ENCODE measurements at regions not wholly inside any gene's neighbourhood (a gene's known extent, or its start where the extent isn't known, plus 50 kb on each side); places are given as distances from the start of the nearest gene placed in this dataset.
"Not testable (repeated sequence)": the region's sequence is repeated elsewhere in the genome, so short reads cannot be mapped to it uniquely, and the experiment has no call there.

- no peak for DNase-seq (ENCODE audit: low read depth)
These were observed 1356.6 kb downstream of the SLITRK5 start for GRCh38 chr13:89027694-89028306.

GRCh38 chr13:89029062-89029461, 1357.9 kb downstream of the SLITRK5 start:
- no peak for DNase-seq (ENCODE audit: low read depth)

DNA sequence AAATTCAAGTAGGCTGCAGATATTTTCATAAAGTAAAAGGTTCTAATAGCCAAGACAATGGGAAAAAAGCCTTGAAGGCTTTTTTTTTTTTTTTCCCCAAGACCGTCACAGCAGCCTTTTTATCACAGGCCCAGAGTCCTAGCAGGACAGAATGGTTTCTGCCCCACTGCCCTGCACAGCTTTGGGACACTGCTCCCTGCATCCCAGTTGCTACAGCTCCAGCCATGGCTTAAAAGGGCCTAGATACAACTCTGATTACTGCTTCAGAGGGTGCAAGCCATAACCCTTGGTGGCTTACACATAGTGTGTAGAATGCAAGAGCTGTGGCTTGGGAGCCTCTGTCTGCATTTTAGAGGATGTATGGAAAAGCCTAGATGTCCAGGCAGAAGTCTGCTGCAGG, 1362.8 kb downstream of the SLITRK5 start:
- DNase-seq (ENCODE audit: low read depth): no peak

DNA sequence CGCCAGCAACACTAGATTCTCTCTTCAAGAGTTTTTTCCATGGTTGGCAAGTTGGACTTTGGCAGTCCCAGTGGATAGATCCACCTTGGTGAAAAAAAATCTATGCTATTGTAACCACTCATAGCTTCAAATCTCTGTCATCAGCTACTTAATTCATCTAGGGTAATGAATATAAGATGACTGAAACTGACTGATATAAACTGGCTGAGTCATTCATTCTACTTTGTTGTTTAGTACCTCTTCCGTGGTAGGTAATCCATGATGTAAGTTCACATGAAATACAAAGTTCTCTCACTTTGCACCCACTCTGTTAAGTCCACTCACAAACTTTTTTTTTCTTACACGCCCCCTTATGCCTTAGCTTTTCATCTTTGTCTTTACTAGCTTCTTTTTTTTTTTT, 1381.5 kb downstream of the SLITRK5 start:
- peak; percentile 4 for DNase-seq (ENCODE audit: low read depth)

DNA sequence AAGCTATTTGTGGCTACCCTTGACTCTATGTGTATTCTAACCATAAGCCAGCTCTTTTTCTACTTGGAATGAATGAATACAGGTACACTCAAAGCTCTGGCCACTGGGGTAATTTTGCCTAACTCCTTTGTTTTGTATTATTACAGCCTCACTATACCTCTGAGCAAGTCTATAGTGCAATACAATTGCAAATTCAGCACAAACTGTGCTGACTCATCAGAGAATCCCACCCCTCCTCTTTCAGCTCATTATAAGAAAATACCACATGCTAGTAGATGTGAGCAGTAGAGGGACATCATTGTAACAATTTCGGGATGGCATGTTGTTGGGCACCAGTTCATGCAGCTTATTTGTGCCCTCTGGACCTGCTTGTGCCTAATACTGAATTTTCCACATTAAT, 1382.2 kb downstream of the SLITRK5 start:
- no peak for DNase-seq (ENCODE audit: low read depth)

GRCh38 chr13:89057274-89057673, 1386.1 kb downstream of the SLITRK5 start:
- no peak for DNase-seq (ENCODE audit: low read depth)

GRCh38 chr13:89057862-89058261, 1386.7 kb downstream of the SLITRK5 start:
- no peak for DNase-seq (ENCODE audit: low read depth)

DNA sequence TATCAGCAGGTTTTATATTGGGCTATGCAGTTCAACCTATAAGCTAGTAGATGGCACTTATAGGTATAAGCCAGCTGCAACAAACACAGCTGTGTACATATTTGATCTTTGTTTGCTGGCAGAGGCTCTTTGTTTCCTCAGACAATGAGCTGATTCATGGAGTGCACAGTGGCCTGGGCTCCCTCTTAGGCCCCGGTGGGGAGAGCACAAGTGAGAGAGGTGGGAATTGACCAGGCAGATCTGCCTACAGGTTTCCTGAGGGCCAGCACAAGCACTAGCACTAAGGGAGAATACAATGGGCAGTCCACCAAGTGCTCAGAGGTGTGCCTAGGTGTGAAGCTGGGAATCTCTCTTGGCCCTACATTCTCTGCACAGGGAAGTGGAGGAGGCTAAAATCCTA, 1390.7 kb downstream of the SLITRK5 start:
- no peak for DNase-seq (ENCODE audit: low read depth)

DNA sequence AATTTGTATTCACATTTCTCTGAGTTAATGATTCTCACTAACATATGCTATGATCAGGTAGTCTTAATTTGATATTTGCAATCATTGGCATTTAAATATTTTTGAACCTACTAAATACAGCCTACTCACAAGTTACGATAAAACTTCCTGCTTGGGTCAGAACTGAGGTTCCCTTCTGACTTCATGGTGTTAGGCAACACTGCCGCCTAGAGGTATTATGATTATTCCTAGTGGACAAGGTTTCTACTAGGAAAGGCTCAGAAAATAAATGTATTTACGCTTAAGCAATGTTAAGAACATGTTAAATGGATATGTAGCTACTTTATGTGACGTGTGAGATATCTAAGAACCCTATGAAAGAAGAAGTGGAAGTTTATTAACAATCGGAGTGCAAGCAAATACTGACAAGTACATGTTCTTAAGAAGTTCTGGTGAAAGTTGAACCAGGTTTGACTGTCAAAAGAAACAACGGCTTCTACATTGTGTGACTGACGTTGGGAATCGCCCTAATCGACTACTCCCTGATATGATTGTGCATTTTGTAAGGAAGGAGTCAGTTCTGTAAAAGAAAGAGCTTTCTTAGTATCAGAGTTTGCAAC, 1395.8 kb downstream of the SLITRK5 start:
- peak; percentile 65 for DNase-seq (ENCODE audit: low read depth)

DNA sequence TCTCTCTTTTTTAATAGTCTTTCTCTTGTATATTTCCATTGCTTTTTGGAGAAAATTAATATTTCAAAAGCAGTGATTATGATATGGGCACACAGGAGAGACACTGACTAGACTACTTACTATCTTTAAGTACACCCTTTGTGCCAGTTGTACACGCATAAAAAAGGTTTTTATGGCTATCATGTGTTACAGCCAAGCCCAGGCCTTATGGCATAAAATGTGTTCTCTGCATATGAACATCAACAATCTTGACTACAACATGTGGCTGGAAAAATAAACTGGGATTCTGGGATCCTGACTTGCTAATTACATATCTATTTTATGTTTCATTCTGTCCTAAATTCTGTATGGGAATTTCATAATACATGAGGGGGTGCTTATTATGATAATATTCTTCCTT, 1401.8 kb downstream of the SLITRK5 start:
- no peak for DNase-seq (ENCODE audit: low read depth)

DNA sequence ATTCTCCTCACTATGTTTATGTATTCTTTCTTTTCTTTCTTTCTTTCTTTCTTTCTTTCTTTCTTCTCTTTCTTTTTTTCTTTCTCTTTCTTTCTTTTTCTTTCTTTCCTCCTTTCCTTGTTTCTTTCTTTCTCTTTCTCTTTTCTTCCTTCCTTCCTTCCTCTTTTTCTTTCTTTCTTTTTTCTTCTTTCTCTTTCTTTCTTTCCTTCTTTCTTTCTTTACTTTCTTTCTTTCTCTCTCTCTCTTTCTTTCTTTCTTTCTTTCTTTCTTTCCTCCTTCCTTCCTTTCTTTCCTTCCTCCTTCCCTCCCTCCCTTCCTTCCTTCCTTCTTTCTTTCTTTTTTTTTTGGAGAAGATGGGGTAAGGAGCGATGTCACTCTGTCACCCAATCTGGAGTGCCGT, 1405.5 kb downstream of the SLITRK5 start:
- DNase-seq (ENCODE audit: low read depth): no peak

DNA sequence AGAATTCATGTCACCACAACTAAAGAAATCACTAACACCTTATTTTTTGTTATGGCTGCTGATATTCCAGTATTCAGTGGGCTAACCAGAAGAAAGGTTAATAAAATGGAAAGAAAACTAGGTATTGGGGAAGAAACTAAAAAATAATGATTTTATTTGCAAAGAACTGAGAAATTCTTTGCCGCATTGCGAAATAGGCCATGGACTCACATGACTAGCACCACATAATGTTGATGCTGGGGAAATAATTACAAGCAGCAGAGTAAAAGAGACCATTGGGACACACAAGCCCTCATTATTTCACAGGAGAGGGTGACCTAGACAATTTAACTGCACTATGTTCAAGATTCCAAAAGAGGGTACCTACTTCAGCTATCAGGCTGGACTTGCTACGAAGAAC, 1411.5 kb downstream of the SLITRK5 start:
- DNase-seq (ENCODE audit: low read depth): peak; percentile 3

GRCh38 chr13:89088107-89088506, 1416.9 kb downstream of the SLITRK5 start:
- not testable (repeated sequence) for DNase-seq (ENCODE audit: low read depth)

- DNase-seq (ENCODE audit: low read depth): no peak
These were observed 1426.8 kb downstream of the SLITRK5 start for GRCh38 chr13:89097994-89098393.

- no peak for DNase-seq (ENCODE audit: low read depth)
These were observed 1442.6 kb downstream of the SLITRK5 start for GRCh38 chr13:89113744-89114143.

GRCh38 chr13:89115307-89115706, 1444.1 kb downstream of the SLITRK5 start:
- DNase-seq (ENCODE audit: low read depth): no peak

DNA sequence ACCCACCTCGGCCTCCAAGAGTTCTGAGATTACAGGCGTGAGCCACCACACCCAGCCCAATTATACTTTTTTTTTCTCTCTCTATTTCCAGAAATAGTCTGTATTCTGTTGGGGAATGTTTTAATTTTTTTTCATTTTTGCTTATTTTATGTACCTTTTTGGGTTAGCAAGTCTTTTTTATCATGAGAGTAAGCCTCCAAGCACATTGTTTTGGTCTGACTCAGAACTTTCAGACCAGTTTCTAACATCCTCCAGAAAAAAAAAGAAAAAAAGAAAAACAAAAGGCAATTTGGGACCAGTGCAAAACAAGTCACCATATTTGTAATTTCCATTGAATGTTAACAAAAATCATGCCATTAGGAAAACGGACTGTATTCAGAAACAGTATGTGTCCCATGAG, 1465.5 kb downstream of the SLITRK5 start:
- no peak for DNase-seq (ENCODE audit: low read depth)

DNA sequence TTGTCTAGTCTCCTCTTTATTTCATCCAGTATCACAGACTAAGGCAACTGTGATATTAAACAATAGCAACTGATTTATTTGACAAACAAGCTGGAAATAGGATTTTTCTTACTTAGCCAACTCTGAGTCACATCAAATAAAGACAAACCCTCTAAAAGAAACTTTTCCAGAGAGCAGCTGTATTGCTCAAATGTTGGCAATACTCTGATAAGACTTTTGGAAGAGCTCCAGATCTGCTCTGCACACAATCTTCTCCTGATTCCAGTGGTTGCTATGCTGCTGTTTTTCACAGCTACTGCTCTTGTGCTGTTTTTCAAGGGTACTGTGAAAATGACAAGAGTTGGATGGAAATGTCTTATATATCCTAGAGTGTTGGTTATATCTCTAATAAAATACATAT, 1479.2 kb downstream of the SLITRK5 start:
- no peak for DNase-seq (ENCODE audit: low read depth)

DNA sequence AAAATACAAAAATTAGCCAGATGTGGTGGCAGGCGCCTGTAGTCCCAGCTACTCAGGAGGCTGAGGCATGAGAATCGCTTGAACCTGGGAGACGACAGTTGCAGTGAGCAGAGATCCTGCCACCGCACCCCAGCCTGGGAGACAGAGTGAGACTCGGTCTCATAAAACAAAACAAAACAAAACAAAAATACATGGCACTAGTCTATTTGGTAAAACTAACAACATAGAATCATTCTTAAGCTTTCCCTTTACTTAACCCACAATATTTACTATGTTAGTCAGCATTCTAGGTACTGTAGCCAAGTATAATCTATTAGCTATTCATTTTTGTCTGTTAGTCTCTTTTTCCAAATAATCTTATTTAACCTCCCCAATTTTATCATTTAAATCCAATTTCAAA, 1482.8 kb downstream of the SLITRK5 start:
- no peak for DNase-seq (ENCODE audit: low read depth)

- no peak for DNase-seq (ENCODE audit: low read depth)
These were observed 1491.9 kb downstream of the SLITRK5 start for GRCh38 chr13:89163096-89163495.

GRCh38 chr13:89165685-89166084, 1494.5 kb downstream of the SLITRK5 start:
- no peak for DNase-seq (ENCODE audit: low read depth)

GRCh38 chr13:89169951-89170350, 1498.8 kb downstream of the SLITRK5 start:
- no peak for DNase-seq (ENCODE audit: low read depth)

GRCh38 chr13:89181041-89181440, 1509.9 kb downstream of the SLITRK5 start:
- no peak for DNase-seq (ENCODE audit: low read depth)

GRCh38 chr13:89199138-89199537, 1528.0 kb downstream of the SLITRK5 start:
- DNase-seq (ENCODE audit: low read depth): no peak

All from renal cortical epithelial cell (primary cell).